HG02870 (cell line): ENCODE measurements at regions not wholly inside any gene's neighbourhood (a gene's known extent, or its start where the extent isn't known, plus 50 kb on each side); places are given as distances from the start of the nearest gene placed in this dataset.

Experiments used
- ATAC-seq: cut with Tn5 transposase; IDR thresholded peaks from one replicate; pipeline ENCODE4 v1.9.1; 2021; ENCODE audit warnings: mild to moderate bottlenecking, moderate library complexity; ENCODE audit not compliant: unreplicated experiment

- ATAC-seq, result no peak
These were observed 555.1 kb upstream of the CTNND2 start for GRCh38 chr5:12459326-12459725.

GRCh38 chr5:12419075-12419474, 514.8 kb upstream of the CTNND2 start:
- ATAC-seq, result no peak

- no peak for ATAC-seq
These were observed 509.3 kb upstream of the CTNND2 start for GRCh38 chr5:12413585-12413984.

GRCh38 chr5:12413075-12413474, 508.8 kb upstream of the CTNND2 start:
- ATAC-seq, result no peak

- no peak for ATAC-seq
These were observed 495.6 kb upstream of the CTNND2 start for GRCh38 chr5:12399868-12400267.

GRCh38 chr5:12392246-12392645, 488.0 kb upstream of the CTNND2 start:
- ATAC-seq, result no peak

GRCh38 chr5:12385095-12385494, 480.8 kb upstream of the CTNND2 start:
- no peak for ATAC-seq

- ATAC-seq, result no peak
These were observed 479.8 kb upstream of the CTNND2 start for GRCh38 chr5:12384005-12384404.

GRCh38 chr5:12367973-12368372, 463.7 kb upstream of the CTNND2 start:
- no peak for ATAC-seq

- no peak for ATAC-seq
These were observed 456.0 kb upstream of the CTNND2 start for GRCh38 chr5:12360218-12360617.

- no peak for ATAC-seq
These were observed 454.3 kb upstream of the CTNND2 start for GRCh38 chr5:12358371-12359090.

GRCh38 chr5:12357626-12358025, 453.4 kb upstream of the CTNND2 start:
- ATAC-seq, result no peak

GRCh38 chr5:12354686-12355085, 450.4 kb upstream of the CTNND2 start:
- no peak for ATAC-seq

GRCh38 chr5:12343558-12343957, 439.3 kb upstream of the CTNND2 start:
- no peak for ATAC-seq

GRCh38 chr5:12335938-12336337, 431.7 kb upstream of the CTNND2 start:
- ATAC-seq, result no peak

- ATAC-seq, result no peak
These were observed 428.2 kb upstream of the CTNND2 start for GRCh38 chr5:12332480-12332879.

GRCh38 chr5:12330993-12331588, 426.8 kb upstream of the CTNND2 start:
- ATAC-seq, result no peak

- ATAC-seq, result no peak
These were observed 426.1 kb upstream of the CTNND2 start for GRCh38 chr5:12330381-12330780.

- no peak for ATAC-seq
These were observed 419.5 kb upstream of the CTNND2 start for GRCh38 chr5:12323637-12324229.

- no peak for ATAC-seq
These were observed 417.8 kb upstream of the CTNND2 start for GRCh38 chr5:12322042-12322441.

GRCh38 chr5:12320331-12320730, 416.1 kb upstream of the CTNND2 start:
- no peak for ATAC-seq

- no peak for ATAC-seq
These were observed 412.6 kb upstream of the CTNND2 start for GRCh38 chr5:12316812-12317211.
